Liver (tissue), 8 donors: ENCODE measurements at regions not wholly inside any gene's neighbourhood (a gene's known extent, or its start where the extent isn't known, plus 50 kb on each side); places are given as distances from the start of the nearest gene placed in this dataset.

ENCODE experiments used
- DNase-seq: peaks from one replicate; pipeline ENCODE4 v3.0.0-alpha.2; 2017; ENCODE audit warnings: low spot score
- H3K27ac ChIP-seq, 2 donors: one replicate each; pipeline ENCODE4 v1.7.0; 2013; ENCODE audit warnings: inconsistent platforms in 2 of 2, low read length in 2 of 2, control low read depth in 1 of 2, low read depth in 1 of 2, mild to moderate bottlenecking in 1 of 2
- H3K27me3 ChIP-seq, 4 donors: one replicate each; pipeline versions ENCODE4 v1.6.1 to v1.7.0; 2013; ENCODE audit warnings: low read length in 3 of 4, inconsistent platforms in 1 of 4, mild to moderate bottlenecking in 1 of 4, moderate library complexity in 1 of 4; ENCODE audit not compliant: control insufficient read depth in 4 of 4, insufficient read depth in 4 of 4
- H3K36me3 ChIP-seq, 4 donors: one replicate each; pipeline versions ENCODE4 v1.6.1 to v1.7.0; 2013; ENCODE audit warnings: low read length in 3 of 4, mild to moderate bottlenecking in 3 of 4, low read depth in 1 of 4, moderate library complexity in 1 of 4; ENCODE audit not compliant: control insufficient read depth in 4 of 4, insufficient read depth in 3 of 4
- H3K4me1 ChIP-seq, 4 donors: one replicate each; pipeline versions ENCODE4 v1.6.1 to v1.7.0; 2013; ENCODE audit warnings: low read length in 3 of 4, mild to moderate bottlenecking in 3 of 4, moderate library complexity in 1 of 4; ENCODE audit not compliant: control insufficient read depth in 4 of 4, insufficient read depth in 4 of 4
- H3K4me3 ChIP-seq, 3 donors: one replicate each; pipeline versions ENCODE4 v1.6.1 to v1.7.0; 2013; ENCODE audit warnings: low read length in 3 of 3, control low read depth in 1 of 3, low read depth in 1 of 3, mild to moderate bottlenecking in 1 of 3
- H3K9ac ChIP-seq, 2 donors: one replicate each; pipeline ENCODE4 v1.7.0; 2013; ENCODE audit warnings: low read length in 2 of 2, mild to moderate bottlenecking in 2 of 2, moderate library complexity in 2 of 2, control low read depth in 1 of 2, low read depth in 1 of 2
- H3K9me3 ChIP-seq, 4 donors: one replicate each; pipeline versions ENCODE4 v1.6.1 to v1.7.0; 2013; ENCODE audit warnings: low read length in 3 of 4; ENCODE audit not compliant: control insufficient read depth in 4 of 4
- ATF3 ChIP-seq: IDR thresholded peaks from 2 replicates; pipeline ENCODE4 v1.6.1; 2016; ENCODE audit warnings: antibody characterized with exemption
- CTCF ChIP-seq: fragments of 150-350 bp; IDR thresholded peaks from 2 replicates; pipeline ENCODE4 v1.5.1; 2017; ENCODE audit warnings: improper control_type of control experiment, low read depth, low read length; ENCODE audit not compliant: missing input control
- EGR1 ChIP-seq, 2 donors: IDR thresholded peaks; 2 replicates each; pipeline ENCODE4 v1.6.1; 2016 to 2018; ENCODE audit warnings: antibody characterized with exemption in 2 of 2, low read depth in 2 of 2
- FOXA1 ChIP-seq: IDR thresholded peaks from 2 replicates; pipeline ENCODE4 v1.6.1; 2016; ENCODE audit warnings: antibody characterized with exemption
- FOXA2 ChIP-seq: IDR thresholded peaks from 2 replicates; pipeline ENCODE4 v1.6.1; 2016; ENCODE audit warnings: antibody characterized with exemption
- GABPA ChIP-seq, 2 donors: IDR thresholded peaks in 1 of 2; conservative IDR thresholded peaks in 1 of 2; 2 replicates each; pipeline ENCODE4 v1.6.1; 2016; ENCODE audit warnings: antibody characterized with exemption in 2 of 2, mild to moderate bottlenecking in 1 of 2, moderate library complexity in 1 of 2
- HNF4A ChIP-seq, 2 donors: conservative IDR thresholded peaks; 2 replicates each; pipeline ENCODE4 v1.6.1; 2016; ENCODE audit warnings: antibody characterized with exemption in 2 of 2, mild to moderate bottlenecking in 2 of 2
- HNF4G ChIP-seq: IDR thresholded peaks from 2 replicates; pipeline ENCODE4 v1.6.1; 2016; ENCODE audit warnings: antibody characterized with exemption
- JUND ChIP-seq, 2 donors: IDR thresholded peaks; 2 replicates each; pipeline ENCODE4 v1.6.1; 2016; ENCODE audit warnings: antibody characterized with exemption in 2 of 2
- MAX ChIP-seq: IDR thresholded peaks from 2 replicates; pipeline ENCODE4 v1.6.1; 2016; ENCODE audit warnings: antibody characterized with exemption
- NR2F2 ChIP-seq: IDR thresholded peaks from 2 replicates; pipeline ENCODE4 v1.6.1; 2016; ENCODE audit warnings: antibody characterized with exemption
- RXRA ChIP-seq, 2 donors: IDR thresholded peaks; 2 replicates each; pipeline ENCODE4 v1.6.1; 2017 to 2018; ENCODE audit warnings: antibody characterized with exemption in 2 of 2, mild to moderate bottlenecking in 1 of 2
- TAF1 ChIP-seq: conservative IDR thresholded peaks from 2 replicates; pipeline ENCODE4 v1.6.1; 2016; ENCODE audit warnings: antibody characterized with exemption, mild to moderate bottlenecking
- ZBTB33 ChIP-seq: IDR thresholded peaks from 2 replicates; pipeline ENCODE4 v1.6.1; 2016; ENCODE audit warnings: antibody characterized with exemption
- WGBS: extraction: QIAGEN DNeasy Blood & Tissue Kit; methylation state at CpG from one replicate; pipeline ENCODE4 v1.1.7; 2013; 5-methylcytosine and 5-hydroxymethylcytosine counted together
- donor health status: healthy.
- donor health status: healthy.
- donor health status: healthy.
- donor health status: healthy.
- donor health status: healthy.

- Histone ChIP-seq H3K27ac (no peak overlapping the region), H3K27me3 (peaks cover 0 to 3% (median 0%) of the 10 kb centered on the region in 4 donors), H3K9me3 (no peaks in the 10 kb centered on the region), H3K4me3 (no peak overlapping the region), H3K9ac (no peak overlapping the region), H3K36me3 (no peaks in the 10 kb centered on the region), H3K4me1 (peaks cover 0 to 1% (median 0%) of the 10 kb centered on the region in 4 donors)
- TF ChIP-seq MAX (no peak), FOXA1 (no peak), ZBTB33 (no peak), EGR1 (IDR thresholded peaks at IDR 0.05; ENCODE audit: low read depth in 2 of 2) (no peak), HNF4A (conservative IDR thresholded peaks at IDR 0.05) (no peak), NR2F2 (no peak), CTCF (no peak), JUND (IDR thresholded peaks at IDR 0.05) (no peak), ATF3 (no peak)
- DNase-seq: no peak
Observed at GRCh38 chr5:152634586-152634985, 229.5 kb upstream of the NMUR2 start.

GRCh38 chr5:152638996-152639552 is 234.0 kb upstream of the NMUR2 start:
- Histone ChIP-seq H3K9me3 (no peaks in the 10 kb centered on the region), H3K27ac (no peak overlapping the region), H3K4me3 (no peak overlapping the region), H3K4me1 (peaks cover 0 to 1% (median 0%) of the 10 kb centered on the region in 4 donors), H3K36me3 (no peaks in the 10 kb centered on the region), H3K9ac (no peak overlapping the region), H3K27me3 (peaks cover 0 to 3% (median 0%) of the 10 kb centered on the region in 4 donors)
- WGBS: 56% methylated on average over 2 of the region's 2 CpGs
- TF ChIP-seq GABPA (IDR thresholded peaks at IDR 0.05 in 1 of 2, conservative IDR thresholded peaks at IDR 0.05 in 1 of 2): no peak
- DNase-seq: no peak

GRCh38 chr5:152641970-152642805 is 237.1 kb upstream of the NMUR2 start:
- no peak overlapping the region for H3K4me3 ChIP-seq
- DNase-seq: no peak
- H3K9ac ChIP-seq: no peak overlapping the region
- H3K4me1 ChIP-seq: no peaks in the 10 kb centered on the region
- no peaks in the 10 kb centered on the region for H3K9me3 ChIP-seq
- no peak overlapping the region for H3K27ac ChIP-seq
- H3K27me3 ChIP-seq: no peaks in the 10 kb centered on the region
- 76% methylated on average over 10 of the region's 10 CpGs for WGBS
- no peaks in the 10 kb centered on the region for H3K36me3 ChIP-seq
- TF ChIP-seq RXRA (IDR thresholded peaks at IDR 0.05) (no peak), JUND (IDR thresholded peaks at IDR 0.05) (no peak), MAX (no peak), GABPA (IDR thresholded peaks at IDR 0.05 in 1 of 2, conservative IDR thresholded peaks at IDR 0.05 in 1 of 2) (no peak), ATF3 (no peak), FOXA2 (no peak), CTCF (no peak), HNF4G (no peak), FOXA1 (no peak), TAF1 (no peak)
